Nephron (organoid): ENCODE measurements at regions not wholly inside any gene's neighbourhood (a gene's known extent, or its start where the extent isn't known, plus 50 kb on each side); places are given as distances from the start of the nearest gene placed in this dataset.
A peak's percentile ranks its signal among the peaks of the same experiment; 100 is the strongest.

Experiments
- H3K27ac Mint-ChIP-seq, 3 experiments: 2 replicates each; pipeline ENCODE4 v1.8.0; 2020; ENCODE audit warnings: mixed read lengths in 3 of 3, mild to moderate bottlenecking in 2 of 3, moderate library complexity in 1 of 3
- H3K27me3 Mint-ChIP-seq: 2 replicates; pipeline ENCODE4 v1.8.0; 2021; ENCODE audit warnings: low read depth, mild to moderate bottlenecking, moderate library complexity, mixed read lengths
- H3K36me3 Mint-ChIP-seq: 2 replicates; pipeline ENCODE4 v1.8.0; 2020; ENCODE audit warnings: low read depth, mixed read lengths
- H3K4me1 Mint-ChIP-seq: 2 replicates; pipeline ENCODE4 v1.8.0; 2020; ENCODE audit warnings: mixed read lengths
- H3K4me3 Mint-ChIP-seq, 3 experiments: 2 replicates each; pipeline ENCODE4 v1.8.0; 2020; ENCODE audit warnings: mild to moderate bottlenecking in 3 of 3, mixed read lengths in 3 of 3, moderate library complexity in 2 of 3
- H3K9me3 Mint-ChIP-seq: 2 replicates; pipeline ENCODE4 v1.8.0; 2020; ENCODE audit warnings: mixed read lengths
- CTCF ChIP-seq, 3 experiments: fragments of 200-600 bp; sonication (generic); IDR thresholded peaks; one replicate each; pipeline ENCODE4 v1.5.0; 2021; ENCODE audit warnings: antibody characterized with exemption in 3 of 3; ENCODE audit not compliant: unreplicated experiment in 3 of 3

GRCh38 chr9:13728131-13728530 is 448.6 kb upstream of the MPDZ start:
- H3K4me3 Mint-ChIP-seq = no peak overlapping the region
- no peak for TF ChIP-seq CTCF (IDR thresholded peaks at IDR 0.05; ENCODE audit: unreplicated experiment in 3 of 3)
- H3K36me3 Mint-ChIP-seq = no peaks in the 10 kb centered on the region
- no peaks in the 10 kb centered on the region for H3K27me3 Mint-ChIP-seq
- H3K27ac Mint-ChIP-seq = peak overlapping the region in 2 of 3 experiments; percentile 17 to 65
- peaks cover 25% of the 10 kb centered on the region for H3K4me1 Mint-ChIP-seq
- H3K9me3 Mint-ChIP-seq = peaks cover 11% of the 10 kb centered on the region

GRCh38 chr9:13726746-13727145 is 447.3 kb upstream of the MPDZ start:
- Mint-ChIP-seq H3K27ac (no peak overlapping the region), H3K36me3 (peaks cover 8% of the 10 kb centered on the region), H3K4me1 (peaks cover 28% of the 10 kb centered on the region), H3K27me3 (no peaks in the 10 kb centered on the region), H3K4me3 (no peak overlapping the region), H3K9me3 (peaks cover 22% of the 10 kb centered on the region)
- no peak for TF ChIP-seq CTCF (IDR thresholded peaks at IDR 0.05; ENCODE audit: unreplicated experiment in 3 of 3)

- H3K4me1 Mint-ChIP-seq = peaks cover 32% of the 10 kb centered on the region
- TF ChIP-seq CTCF (IDR thresholded peaks at IDR 0.05; ENCODE audit: unreplicated experiment in 3 of 3) = no peak
- H3K27ac Mint-ChIP-seq = peak overlapping the region in 1 of 3 experiments; percentile 17
- peaks cover 28% of the 10 kb centered on the region for H3K9me3 Mint-ChIP-seq
- H3K4me3 Mint-ChIP-seq = no peak overlapping the region
- no peaks in the 10 kb centered on the region for H3K27me3 Mint-ChIP-seq
- peaks cover 10% of the 10 kb centered on the region for H3K36me3 Mint-ChIP-seq
Measured at GRCh38 chr9:13725516-13725915, 446.0 kb upstream of the MPDZ start.

- Mint-ChIP-seq H3K36me3 (peaks cover 10% of the 10 kb centered on the region), H3K27me3 (no peaks in the 10 kb centered on the region), H3K9me3 (peaks cover 26% of the 10 kb centered on the region), H3K4me1 (peaks cover 51% of the 10 kb centered on the region), H3K4me3 (no peak overlapping the region), H3K27ac (peak overlapping the region in 2 of 3 experiments; percentile 32 to 94)
- TF ChIP-seq CTCF (IDR thresholded peaks at IDR 0.05; ENCODE audit: unreplicated experiment in 3 of 3) = no peak
Measured at GRCh38 chr9:13721481-13722235, 442.2 kb upstream of the MPDZ start.

- Mint-ChIP-seq H3K36me3 (peaks cover 10% of the 10 kb centered on the region), H3K9me3 (peaks cover 26% of the 10 kb centered on the region), H3K4me1 (peaks cover 59% of the 10 kb centered on the region), H3K27me3 (no peaks in the 10 kb centered on the region), H3K4me3 (no peak overlapping the region), H3K27ac (peak overlapping the region; percentile 70 to 94 (median 82))
- TF ChIP-seq CTCF (IDR thresholded peaks at IDR 0.05; ENCODE audit: unreplicated experiment in 3 of 3) = no peak
Measured at GRCh38 chr9:13719981-13720676, 440.6 kb upstream of the MPDZ start.
